PC-9 (cell line): ENCODE measurements at regions not wholly inside any gene's neighbourhood (a gene's known extent, or its start where the extent isn't known, plus 50 kb on each side); places are given as distances from the start of the nearest gene placed in this dataset.

Source experiments
- BruUV-seq: library from RNA; stranded (reverse); fragments of 400-500 nt; replicated peaks from 2 replicates; lab custom pipeline; 2021; lab: Mats Ljungman, UMichigan
- CTCF ChIA-PET: fragments of 300-600 bp; sonication (Branson Sonifier 250); formaldehyde crosslinking; loops from one replicate; lab custom pipeline; 2022; ENCODE audit warnings: antibody characterized with exemption; lab: Charles Lee
- POLR2A ChIA-PET: fragments of 300-600 bp; sonication (Branson Sonifier 250); formaldehyde crosslinking; loops from one replicate; lab custom pipeline; 2022; ENCODE audit warnings: antibody characterized with exemption; ENCODE audit not compliant: unreplicated experiment; lab: Charles Lee
- DNase-seq, 2 experiments: peaks; one replicate each; pipeline versions ENCODE4 v3.0.0 to v3.0.0-alpha.2; 2015 to 2022; ENCODE audit warnings: mixed read lengths in 1 of 2
- H2AFZ ChIP-seq: fragments of 200-600 bp; sonication (generic); 2 replicates; pipeline ENCODE4 v1.8.1; 2017; ENCODE audit warnings: antibody characterized with exemption
- H3F3A ChIP-seq: fragments of 200-600 bp; sonication (generic); 2 replicates; pipeline ENCODE4 v1.8.1; 2017; ENCODE audit warnings: antibody characterized with exemption, mild to moderate bottlenecking, low read depth; ENCODE audit not compliant: insufficient read depth
- H3K27ac ChIP-seq: fragments of 200-600 bp; sonication (generic); 2 replicates; pipeline ENCODE4 v1.6.1; 2016; ENCODE audit warnings: mixed run types
- H3K27me3 ChIP-seq: fragments of 200-600 bp; sonication (generic); 2 replicates; pipeline ENCODE4 v1.6.1; 2016; ENCODE audit warnings: low read depth, mixed run types; ENCODE audit not compliant: insufficient read depth
- H3K36me3 ChIP-seq: fragments of 200-600 bp; sonication (generic); 2 replicates; pipeline ENCODE4 v1.6.1; 2016; ENCODE audit warnings: low read depth, mixed run types
- H3K4me1 ChIP-seq: fragments of 200-600 bp; sonication (generic); replicated peaks from 2 replicates; pipeline ENCODE4 v1.6.1; 2016; ENCODE audit warnings: mixed run types; ENCODE audit not compliant: insufficient read depth
- H3K4me2 ChIP-seq: fragments of 200-600 bp; sonication (generic); 2 replicates; pipeline ENCODE4 v1.6.1; 2017; ENCODE audit warnings: mixed run types
- H3K4me3 ChIP-seq: fragments of 200-600 bp; sonication (generic); 2 replicates; pipeline ENCODE4 v1.6.1; 2016; ENCODE audit warnings: mixed run types
- H3K79me2 ChIP-seq: fragments of 200-600 bp; sonication (generic); 2 replicates; pipeline ENCODE4 v1.6.1; 2017; ENCODE audit warnings: low read depth, mixed run types
- H3K9me2 ChIP-seq: fragments of 200-600 bp; sonication (generic); 2 replicates; pipeline ENCODE4 v1.8.1; 2017; ENCODE audit warnings: mild to moderate bottlenecking; ENCODE audit not compliant: insufficient read depth
- H3K9me3 ChIP-seq: fragments of 200-600 bp; sonication (generic); 2 replicates; pipeline ENCODE4 v1.8.1; 2016; ENCODE audit warnings: low read depth; ENCODE audit not compliant: insufficient read depth
- H4K20me1 ChIP-seq: fragments of 200-600 bp; sonication (generic); 2 replicates; pipeline ENCODE4 v1.8.1; 2017; ENCODE audit not compliant: insufficient read depth
- EZH2 ChIP-seq: fragments of 200-600 bp; sonication (generic); IDR thresholded peaks from 2 replicates; pipeline ENCODE4 v1.8.0; 2017; ENCODE audit warnings: antibody characterized with exemption, low read depth
- intact Hi-C: fragments of 100-400 bp; cut with micrococcal nuclease; formaldehyde crosslinking; loops from one replicate; pipeline ENCODE4 v1.10.0; 2022; ENCODE audit not compliant: unreplicated experiment
- TF ChIP-seq, protein P1 (sequence below): fragments of 200-600 bp; sonication (generic); conservative IDR thresholded peaks from 2 replicates; pipeline ENCODE4 v1.6.1; 2017; ENCODE audit warnings: mixed run types, antibody characterized with exemption, mild to moderate bottlenecking, moderate library complexity

DNA sequence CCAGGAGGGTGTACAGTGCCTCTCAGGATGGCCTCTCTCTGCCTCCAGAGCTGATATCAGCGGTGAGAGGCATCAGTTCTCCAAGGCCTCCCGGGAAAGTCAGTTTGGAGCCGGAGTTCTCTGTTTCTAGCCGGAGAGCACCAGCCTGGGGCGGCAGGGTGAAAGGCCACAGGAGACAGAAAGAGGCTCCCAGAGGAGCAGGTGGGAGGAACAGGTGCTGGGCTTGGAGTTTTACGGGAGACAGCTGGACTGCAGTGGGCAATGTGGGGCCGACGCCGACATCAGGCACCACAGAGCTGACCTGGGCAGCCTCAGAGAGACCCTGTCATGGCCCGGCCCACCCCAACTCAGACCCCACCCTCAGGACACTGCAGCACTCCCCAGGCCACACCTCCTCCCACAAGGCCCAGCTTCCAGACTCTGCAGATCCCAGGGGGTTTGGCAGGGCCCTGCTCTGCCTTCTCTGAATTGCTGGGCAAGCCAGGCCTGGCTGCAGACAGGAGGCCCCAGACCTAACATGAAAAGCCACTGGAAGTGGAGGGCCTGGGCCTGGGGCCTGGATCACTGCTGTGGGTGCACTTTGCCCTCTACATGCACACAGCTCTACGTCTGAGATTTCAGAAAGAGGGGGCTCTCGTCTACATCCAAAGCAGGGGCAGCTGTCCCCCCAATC, 885.6 kb downstream of the BRD1 start:
- Histone ChIP-seq H3K9me3 (no peaks in the 10 kb centered on the region), H3K4me1 (no peaks in the 10 kb centered on the region), H3K4me2 (no peak overlapping the region), H4K20me1 (no peaks in the 10 kb centered on the region), H3K36me3 (no peaks in the 10 kb centered on the region), H2AFZ (no peak overlapping the region), H3K79me2 (no peaks in the 10 kb centered on the region), H3K9me2 (no peaks in the 10 kb centered on the region), H3K27ac (no peak overlapping the region), H3K27me3 (peaks cover 100% of the 10 kb centered on the region), H3F3A (no peaks in the 10 kb centered on the region), H3K4me3 (no peak overlapping the region)
- CTCF ChIA-PET = no interaction called here
- POLR2A ChIA-PET = no interaction called here
- no peak for DNase-seq
- no TSS peak for BruUV-seq
- TF ChIP-seq EZH2 = no peak
- TF ChIP-seq, protein P1, sequence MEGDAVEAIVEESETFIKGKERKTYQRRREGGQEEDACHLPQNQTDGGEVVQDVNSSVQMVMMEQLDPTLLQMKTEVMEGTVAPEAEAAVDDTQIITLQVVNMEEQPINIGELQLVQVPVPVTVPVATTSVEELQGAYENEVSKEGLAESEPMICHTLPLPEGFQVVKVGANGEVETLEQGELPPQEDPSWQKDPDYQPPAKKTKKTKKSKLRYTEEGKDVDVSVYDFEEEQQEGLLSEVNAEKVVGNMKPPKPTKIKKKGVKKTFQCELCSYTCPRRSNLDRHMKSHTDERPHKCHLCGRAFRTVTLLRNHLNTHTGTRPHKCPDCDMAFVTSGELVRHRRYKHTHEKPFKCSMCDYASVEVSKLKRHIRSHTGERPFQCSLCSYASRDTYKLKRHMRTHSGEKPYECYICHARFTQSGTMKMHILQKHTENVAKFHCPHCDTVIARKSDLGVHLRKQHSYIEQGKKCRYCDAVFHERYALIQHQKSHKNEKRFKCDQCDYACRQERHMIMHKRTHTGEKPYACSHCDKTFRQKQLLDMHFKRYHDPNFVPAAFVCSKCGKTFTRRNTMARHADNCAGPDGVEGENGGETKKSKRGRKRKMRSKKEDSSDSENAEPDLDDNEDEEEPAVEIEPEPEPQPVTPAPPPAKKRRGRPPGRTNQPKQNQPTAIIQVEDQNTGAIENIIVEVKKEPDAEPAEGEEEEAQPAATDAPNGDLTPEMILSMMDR = no peak
- intact Hi-C loops = no loop called here

DNA sequence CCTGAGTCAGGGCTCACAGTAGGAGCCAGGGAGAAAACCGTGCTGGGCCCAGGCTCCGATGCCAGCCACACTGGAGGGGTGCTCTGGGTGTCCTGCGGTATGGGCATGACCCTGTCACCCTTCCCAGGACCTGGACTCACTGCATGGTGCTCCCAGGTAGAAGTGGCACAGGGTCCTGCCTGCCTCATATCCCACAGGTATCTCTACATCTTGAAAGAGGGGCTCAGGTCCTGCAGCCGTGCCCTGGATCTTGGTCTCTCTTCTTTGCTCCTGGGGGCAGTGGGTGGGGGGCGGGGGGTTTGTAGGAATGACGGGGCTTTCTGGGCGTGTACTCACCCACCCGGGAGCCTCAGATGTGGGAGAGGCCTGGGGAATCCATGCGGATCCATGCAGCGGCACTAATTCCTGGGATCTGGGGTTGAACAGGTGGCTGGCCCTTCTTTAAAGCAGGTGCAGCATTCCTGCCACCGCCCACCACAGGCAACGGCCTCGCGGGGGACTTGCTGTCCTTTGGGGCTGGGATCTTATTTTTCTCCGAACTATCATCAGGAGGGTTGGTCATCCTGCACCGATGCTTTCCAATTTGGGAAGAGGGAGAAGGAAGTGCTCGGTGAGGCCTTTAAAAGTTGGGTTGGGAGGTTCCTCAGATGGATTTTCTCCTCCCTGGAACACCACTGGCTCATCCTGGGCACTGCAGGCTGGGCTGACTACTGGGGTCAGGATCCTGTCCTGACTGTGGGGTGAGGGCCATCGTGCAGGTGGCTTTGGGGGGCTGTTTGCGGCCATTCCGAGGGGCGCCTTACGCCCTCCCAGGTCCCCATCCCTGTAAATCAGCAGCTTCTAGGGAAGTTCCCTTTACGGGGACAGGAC, 886.4 kb downstream of the BRD1 start:
- Histone ChIP-seq H3K4me2 (no peak overlapping the region), H3K4me1 (no peaks in the 10 kb centered on the region), H3K27me3 (peaks cover 100% of the 10 kb centered on the region), H3K9me3 (no peaks in the 10 kb centered on the region), H3K4me3 (no peak overlapping the region), H4K20me1 (no peaks in the 10 kb centered on the region), H3K27ac (no peak overlapping the region), H3K36me3 (no peaks in the 10 kb centered on the region), H3K79me2 (no peaks in the 10 kb centered on the region), H3F3A (no peaks in the 10 kb centered on the region), H2AFZ (no peak overlapping the region), H3K9me2 (no peaks in the 10 kb centered on the region)
- ChIA-PET CTCF (no interaction called here), POLR2A (no interaction called here)
- no peak for TF ChIP-seq EZH2
- TF ChIP-seq, protein P1 = no peak
- intact Hi-C loops = no loop called here
- no TSS peak for BruUV-seq
- no peak for DNase-seq

DNA sequence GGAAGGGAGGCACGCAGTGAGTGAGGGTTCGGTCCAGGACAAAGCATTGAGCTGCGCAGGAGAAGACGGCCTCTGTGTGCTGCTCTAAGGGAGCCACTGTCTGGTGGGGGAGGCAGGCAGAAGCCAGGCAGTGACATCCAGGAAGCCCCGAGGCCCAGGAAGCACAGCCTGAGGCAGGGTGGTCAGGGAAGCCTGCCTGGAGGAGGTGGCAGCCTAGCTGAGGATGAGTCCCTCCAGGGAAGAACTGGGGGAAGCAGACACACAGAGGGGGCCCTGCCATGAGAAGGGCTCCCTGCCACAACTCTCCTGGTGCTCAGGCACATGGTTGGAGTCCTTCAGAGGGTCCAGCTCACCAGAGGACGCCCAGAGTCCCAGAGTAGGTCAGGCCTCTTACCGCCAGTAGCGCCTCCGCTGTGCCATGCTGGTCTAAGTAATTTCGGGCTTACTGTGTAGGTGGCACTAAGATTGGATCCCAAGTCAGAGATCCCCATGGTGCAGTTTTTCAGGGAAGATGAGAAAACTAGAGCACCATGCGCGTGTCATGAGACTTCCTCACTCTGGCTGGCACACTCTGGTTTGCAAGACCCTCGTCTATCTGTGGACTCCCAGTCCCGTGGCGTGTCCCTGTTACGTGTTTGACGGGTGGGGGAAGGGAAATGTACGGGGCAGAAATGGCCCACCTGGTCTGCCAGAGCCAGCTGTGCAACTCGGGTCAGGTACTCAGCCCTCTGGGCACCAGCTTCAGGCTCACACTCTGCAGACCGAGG, 887.2 kb downstream of the BRD1 start:
- no peaks in the 10 kb centered on the region for H3K4me1 ChIP-seq
- H4K20me1 ChIP-seq = no peaks in the 10 kb centered on the region
- H3K27ac ChIP-seq = no peak overlapping the region
- BruUV-seq = no TSS peak
- no peak for DNase-seq
- POLR2A ChIA-PET = no interaction called here
- H3K9me3 ChIP-seq = no peaks in the 10 kb centered on the region
- H2AFZ ChIP-seq = no peak overlapping the region
- H3F3A ChIP-seq = no peaks in the 10 kb centered on the region
- intact Hi-C loops = no loop called here
- H3K36me3 ChIP-seq = no peaks in the 10 kb centered on the region
- no peak overlapping the region for H3K4me3 ChIP-seq
- H3K4me2 ChIP-seq = no peak overlapping the region
- peaks cover 98% of the 10 kb centered on the region for H3K27me3 ChIP-seq
- TF ChIP-seq, protein P1 = no peak
- TF ChIP-seq EZH2 = no peak
- no peaks in the 10 kb centered on the region for H3K79me2 ChIP-seq
- CTCF ChIA-PET = no interaction called here
- H3K9me2 ChIP-seq = no peaks in the 10 kb centered on the region
